ENCODE measurements at regions not wholly inside any gene's neighbourhood (a gene's known extent, or its start where the extent isn't known, plus 50 kb on each side); places are given as distances from the start of the nearest gene placed in this dataset.
A peak's percentile ranks its signal among the peaks of the same experiment; 100 is the strongest.
"Not testable (repeated sequence)": the region's sequence is repeated elsewhere in the genome, so short reads cannot be mapped to it uniquely, and the experiment has no call there.

GRCh38 chr3:177773717-177774116 lies 576.4 kb upstream of the TBL1XR1 start:
- DNase-seq (ENCODE audit: low read depth in 2 of 2), result no peak

- no peak for DNase-seq (ENCODE audit: low read depth in 2 of 2)
Observed at GRCh38 chr3:177776661-177777101, 579.4 kb upstream of the TBL1XR1 start.

GRCh38 chr3:177777699-177778098 lies 580.4 kb upstream of the TBL1XR1 start:
- peak; percentile 17 to 35 for DNase-seq (ENCODE audit: low read depth in 2 of 2)

- no peak for DNase-seq (ENCODE audit: low read depth in 2 of 2)
Observed at GRCh38 chr3:177778633-177779032, 581.4 kb upstream of the TBL1XR1 start.

- no peak for DNase-seq (ENCODE audit: low read depth in 2 of 2)
Observed at GRCh38 chr3:177781686-177782161, 584.4 kb upstream of the TBL1XR1 start.

- DNase-seq (ENCODE audit: low read depth in 2 of 2), result no peak
Observed at GRCh38 chr3:177783338-177783737, 586.1 kb upstream of the TBL1XR1 start.

- DNase-seq (ENCODE audit: low read depth in 2 of 2), result no peak
Observed at GRCh38 chr3:177783767-177784166, 586.5 kb upstream of the TBL1XR1 start.

- DNase-seq (ENCODE audit: low read depth in 2 of 2), result no peak
Observed at GRCh38 chr3:177787279-177788041, 590.2 kb upstream of the TBL1XR1 start.

GRCh38 chr3:177789500-177789899 lies 592.2 kb upstream of the TBL1XR1 start:
- no peak for DNase-seq (ENCODE audit: low read depth in 2 of 2)

GRCh38 chr3:177792311-177793030 lies 595.2 kb upstream of the TBL1XR1 start:
- DNase-seq (ENCODE audit: low read depth in 2 of 2), result no peak

GRCh38 chr3:177793451-177793850 lies 596.2 kb upstream of the TBL1XR1 start:
- no peak for DNase-seq (ENCODE audit: low read depth in 2 of 2)

- DNase-seq (ENCODE audit: low read depth in 2 of 2), result no peak
Observed at GRCh38 chr3:177795216-177795615, 597.9 kb upstream of the TBL1XR1 start.

- no peak for DNase-seq (ENCODE audit: low read depth in 2 of 2)
Observed at GRCh38 chr3:177795859-177796258, 598.6 kb upstream of the TBL1XR1 start.

- DNase-seq (ENCODE audit: low read depth in 2 of 2), result not testable (repeated sequence)
Observed at GRCh38 chr3:177800147-177800546, 602.9 kb upstream of the TBL1XR1 start.

- DNase-seq (ENCODE audit: low read depth in 2 of 2), result no peak
Observed at GRCh38 chr3:177800561-177800960, 603.3 kb upstream of the TBL1XR1 start.

- DNase-seq (ENCODE audit: low read depth in 2 of 2), result no peak
Observed at GRCh38 chr3:177802151-177802900, 605.0 kb upstream of the TBL1XR1 start.

- no peak for DNase-seq (ENCODE audit: low read depth in 2 of 2)
Observed at GRCh38 chr3:177803500-177803899, 606.2 kb upstream of the TBL1XR1 start.

GRCh38 chr3:177804032-177804431 lies 606.8 kb upstream of the TBL1XR1 start:
- no peak for DNase-seq (ENCODE audit: low read depth in 2 of 2)

GRCh38 chr3:177804646-177805045 lies 607.4 kb upstream of the TBL1XR1 start:
- DNase-seq (ENCODE audit: low read depth in 2 of 2), result no peak

GRCh38 chr3:177807150-177807875 lies 610.0 kb upstream of the TBL1XR1 start:
- DNase-seq (ENCODE audit: low read depth in 2 of 2), result no peak

GRCh38 chr3:177808928-177809478 lies 611.7 kb upstream of the TBL1XR1 start:
- not testable (repeated sequence) for DNase-seq (ENCODE audit: low read depth in 2 of 2)

Data from stimulated activated CD4-positive, alpha-beta T cell treated with anti-CD3 and anti-CD28 coated beads, Interleukin-12 subunit alpha, Interleukin-12 subunit beta, amount 100 ng/mL, for 24 hours (primary cell).